ENCODE measurements at regions not wholly inside any gene's neighbourhood (a gene's known extent, or its start where the extent isn't known, plus 50 kb on each side); places are given as distances from the start of the nearest gene placed in this dataset.

GRCh38 chr3:27590437-27591298 lies 106.5 kb upstream of the SLC4A7 start:
- FAIRE-seq, result no peak

- FAIRE-seq, result no peak
These were observed 105.6 kb upstream of the SLC4A7 start for GRCh38 chr3:27589795-27590194.

GRCh38 chr3:27585429-27585828 lies 101.2 kb upstream of the SLC4A7 start:
- FAIRE-seq, result no peak

- FAIRE-seq, result no peak
These were observed 100.7 kb upstream of the SLC4A7 start for GRCh38 chr3:27584874-27585273.

- FAIRE-seq, result no peak
These were observed 97.7 kb upstream of the SLC4A7 start for GRCh38 chr3:27581852-27582251.

GRCh38 chr3:27578032-27578431 lies 93.8 kb upstream of the SLC4A7 start:
- FAIRE-seq, result no peak

- no peak for FAIRE-seq
These were observed 93.3 kb upstream of the SLC4A7 start for GRCh38 chr3:27577504-27577903.

- no peak for FAIRE-seq
These were observed 92.0 kb upstream of the SLC4A7 start for GRCh38 chr3:27576171-27576570.

GRCh38 chr3:27575499-27575898 lies 91.3 kb upstream of the SLC4A7 start:
- FAIRE-seq, result no peak

- no peak for FAIRE-seq
These were observed 90.2 kb upstream of the SLC4A7 start for GRCh38 chr3:27574438-27574795.

GRCh38 chr3:27573780-27574437 lies 89.7 kb upstream of the SLC4A7 start:
- no peak for FAIRE-seq

GRCh38 chr3:27573138-27573537 lies 89.0 kb upstream of the SLC4A7 start:
- FAIRE-seq, result no peak

GRCh38 chr3:27571345-27571744 lies 87.2 kb upstream of the SLC4A7 start:
- no peak for FAIRE-seq

- FAIRE-seq, result no peak
These were observed 86.4 kb upstream of the SLC4A7 start for GRCh38 chr3:27570421-27571106.

GRCh38 chr3:27568393-27568792 lies 84.2 kb upstream of the SLC4A7 start:
- FAIRE-seq, result no peak

GRCh38 chr3:27567251-27567650 lies 83.1 kb upstream of the SLC4A7 start:
- FAIRE-seq, result no peak

GRCh38 chr3:27565201-27565852 lies 81.1 kb upstream of the SLC4A7 start:
- FAIRE-seq, result no peak

- no peak for FAIRE-seq
These were observed 77.4 kb upstream of the SLC4A7 start for GRCh38 chr3:27561576-27561975.

GRCh38 chr3:27560484-27561056 lies 76.4 kb upstream of the SLC4A7 start:
- FAIRE-seq, result no peak

GRCh38 chr3:27559835-27560234 lies 75.7 kb upstream of the SLC4A7 start:
- no peak for FAIRE-seq

- no peak for FAIRE-seq
These were observed 75.2 kb upstream of the SLC4A7 start for GRCh38 chr3:27559381-27559780.

- FAIRE-seq, result no peak
These were observed 73.2 kb upstream of the SLC4A7 start for GRCh38 chr3:27557411-27557810.

GRCh38 chr3:27556887-27557286 lies 72.7 kb upstream of the SLC4A7 start:
- FAIRE-seq, result no peak
